ENCODE measurements at regions not wholly inside any gene's neighbourhood (a gene's known extent, or its start where the extent isn't known, plus 50 kb on each side); places are given as distances from the start of the nearest gene placed in this dataset.

- no peak for TF ChIP-seq POLR2A (IDR thresholded peaks at IDR 0.05)
- TF ChIP-seq, protein P1, sequence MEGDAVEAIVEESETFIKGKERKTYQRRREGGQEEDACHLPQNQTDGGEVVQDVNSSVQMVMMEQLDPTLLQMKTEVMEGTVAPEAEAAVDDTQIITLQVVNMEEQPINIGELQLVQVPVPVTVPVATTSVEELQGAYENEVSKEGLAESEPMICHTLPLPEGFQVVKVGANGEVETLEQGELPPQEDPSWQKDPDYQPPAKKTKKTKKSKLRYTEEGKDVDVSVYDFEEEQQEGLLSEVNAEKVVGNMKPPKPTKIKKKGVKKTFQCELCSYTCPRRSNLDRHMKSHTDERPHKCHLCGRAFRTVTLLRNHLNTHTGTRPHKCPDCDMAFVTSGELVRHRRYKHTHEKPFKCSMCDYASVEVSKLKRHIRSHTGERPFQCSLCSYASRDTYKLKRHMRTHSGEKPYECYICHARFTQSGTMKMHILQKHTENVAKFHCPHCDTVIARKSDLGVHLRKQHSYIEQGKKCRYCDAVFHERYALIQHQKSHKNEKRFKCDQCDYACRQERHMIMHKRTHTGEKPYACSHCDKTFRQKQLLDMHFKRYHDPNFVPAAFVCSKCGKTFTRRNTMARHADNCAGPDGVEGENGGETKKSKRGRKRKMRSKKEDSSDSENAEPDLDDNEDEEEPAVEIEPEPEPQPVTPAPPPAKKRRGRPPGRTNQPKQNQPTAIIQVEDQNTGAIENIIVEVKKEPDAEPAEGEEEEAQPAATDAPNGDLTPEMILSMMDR (IDR thresholded peaks at IDR 0.05) = no peak
Measured at GRCh38 chr18:79600596-79600995, 79.0 kb upstream of the CTDP1 start.

All from thyroid gland (tissue), 4 donors.